ENCODE measurements at regions not wholly inside any gene's neighbourhood (a gene's known extent, or its start where the extent isn't known, plus 50 kb on each side); places are given as distances from the start of the nearest gene placed in this dataset.
"Not testable (repeated sequence)": the region's sequence is repeated elsewhere in the genome, so short reads cannot be mapped to it uniquely, and the experiment has no call there.

GRCh38 chr6:147678253-147678652 is 169.8 kb downstream of the SAMD5 start:
- TF ChIP-seq MAX (IDR thresholded peaks at IDR 0.05; ENCODE audit: low read depth, low read length), result no peak
- TF ChIP-seq, protein P1, sequence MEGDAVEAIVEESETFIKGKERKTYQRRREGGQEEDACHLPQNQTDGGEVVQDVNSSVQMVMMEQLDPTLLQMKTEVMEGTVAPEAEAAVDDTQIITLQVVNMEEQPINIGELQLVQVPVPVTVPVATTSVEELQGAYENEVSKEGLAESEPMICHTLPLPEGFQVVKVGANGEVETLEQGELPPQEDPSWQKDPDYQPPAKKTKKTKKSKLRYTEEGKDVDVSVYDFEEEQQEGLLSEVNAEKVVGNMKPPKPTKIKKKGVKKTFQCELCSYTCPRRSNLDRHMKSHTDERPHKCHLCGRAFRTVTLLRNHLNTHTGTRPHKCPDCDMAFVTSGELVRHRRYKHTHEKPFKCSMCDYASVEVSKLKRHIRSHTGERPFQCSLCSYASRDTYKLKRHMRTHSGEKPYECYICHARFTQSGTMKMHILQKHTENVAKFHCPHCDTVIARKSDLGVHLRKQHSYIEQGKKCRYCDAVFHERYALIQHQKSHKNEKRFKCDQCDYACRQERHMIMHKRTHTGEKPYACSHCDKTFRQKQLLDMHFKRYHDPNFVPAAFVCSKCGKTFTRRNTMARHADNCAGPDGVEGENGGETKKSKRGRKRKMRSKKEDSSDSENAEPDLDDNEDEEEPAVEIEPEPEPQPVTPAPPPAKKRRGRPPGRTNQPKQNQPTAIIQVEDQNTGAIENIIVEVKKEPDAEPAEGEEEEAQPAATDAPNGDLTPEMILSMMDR (IDR thresholded peaks at IDR 0.05; ENCODE audit: low read depth, low read length), result no peak
- TF ChIP-seq POLR2A (IDR thresholded peaks at IDR 0.05; ENCODE audit: extremely low read depth, insufficient read length), result no peak
- TF ChIP-seq MYC (IDR thresholded peaks at IDR 0.05; ENCODE audit: low read depth, low read length), result no peak
- no peak for DNase-seq (ENCODE audit: low read depth)
- no peak overlapping the region for H3K4me3 ChIP-seq (ENCODE audit: low read depth, low read length)

GRCh38 chr6:147684906-147685305 is 176.4 kb downstream of the SAMD5 start:
- TF ChIP-seq MYC (IDR thresholded peaks at IDR 0.05; ENCODE audit: low read depth, low read length) (no peak), POLR2A (IDR thresholded peaks at IDR 0.05; ENCODE audit: extremely low read depth, insufficient read length) (no peak), MAX (IDR thresholded peaks at IDR 0.05; ENCODE audit: low read depth, low read length) (no peak)
- TF ChIP-seq, protein P1 (IDR thresholded peaks at IDR 0.05; ENCODE audit: low read depth, low read length), result no peak
- no peak for DNase-seq (ENCODE audit: low read depth)
- no peak overlapping the region for H3K4me3 ChIP-seq (ENCODE audit: low read depth, low read length)

- DNase-seq (ENCODE audit: low read depth), result no peak
- no peak overlapping the region for H3K4me3 ChIP-seq (ENCODE audit: low read depth, low read length)
- TF ChIP-seq MYC (IDR thresholded peaks at IDR 0.05; ENCODE audit: low read depth, low read length) (no peak), MAX (IDR thresholded peaks at IDR 0.05; ENCODE audit: low read depth, low read length) (no peak), POLR2A (IDR thresholded peaks at IDR 0.05; ENCODE audit: extremely low read depth, insufficient read length) (no peak)
- TF ChIP-seq, protein P1 (IDR thresholded peaks at IDR 0.05; ENCODE audit: low read depth, low read length), result no peak
These were observed 180.9 kb downstream of the SAMD5 start for GRCh38 chr6:147689398-147689797.

DNA sequence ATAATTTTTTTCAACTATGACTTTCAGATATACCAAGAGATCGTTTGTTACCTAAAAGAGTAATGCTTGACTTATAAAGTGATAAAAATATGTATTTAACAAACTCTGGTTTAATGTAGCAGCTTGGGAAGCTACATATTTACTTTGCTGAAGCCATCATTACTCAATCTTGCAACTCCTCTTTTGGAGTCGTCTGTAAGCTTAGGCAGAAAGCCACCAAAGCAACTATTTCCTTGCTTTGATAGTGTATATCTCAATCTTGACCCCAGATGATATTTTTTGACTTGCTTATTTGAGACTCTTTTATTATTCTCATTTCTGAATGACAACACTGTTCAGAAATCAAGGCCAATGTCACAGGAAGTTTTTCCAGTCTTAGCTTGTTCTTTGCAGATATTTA is 183.0 kb downstream of the SAMD5 start:
- no peak for TF ChIP-seq POLR2A (IDR thresholded peaks at IDR 0.05; ENCODE audit: extremely low read depth, insufficient read length)
- TF ChIP-seq MAX (IDR thresholded peaks at IDR 0.05; ENCODE audit: low read depth, low read length), result no peak
- TF ChIP-seq MYC (IDR thresholded peaks at IDR 0.05; ENCODE audit: low read depth, low read length), result no peak
- TF ChIP-seq, protein P1 (IDR thresholded peaks at IDR 0.05; ENCODE audit: low read depth, low read length), result no peak
- H3K4me3 ChIP-seq (ENCODE audit: low read depth, low read length), result no peak overlapping the region
- DNase-seq (ENCODE audit: low read depth), result no peak

GRCh38 chr6:147693181-147693580 is 184.7 kb downstream of the SAMD5 start:
- H3K4me3 ChIP-seq (ENCODE audit: low read depth, low read length), result no peak overlapping the region
- TF ChIP-seq MYC (IDR thresholded peaks at IDR 0.05; ENCODE audit: low read depth, low read length), result no peak
- no peak for TF ChIP-seq POLR2A (IDR thresholded peaks at IDR 0.05; ENCODE audit: extremely low read depth, insufficient read length)
- TF ChIP-seq MAX (IDR thresholded peaks at IDR 0.05; ENCODE audit: low read depth, low read length), result no peak
- TF ChIP-seq, protein P1 (IDR thresholded peaks at IDR 0.05; ENCODE audit: low read depth, low read length), result no peak
- DNase-seq (ENCODE audit: low read depth), result no peak

DNA sequence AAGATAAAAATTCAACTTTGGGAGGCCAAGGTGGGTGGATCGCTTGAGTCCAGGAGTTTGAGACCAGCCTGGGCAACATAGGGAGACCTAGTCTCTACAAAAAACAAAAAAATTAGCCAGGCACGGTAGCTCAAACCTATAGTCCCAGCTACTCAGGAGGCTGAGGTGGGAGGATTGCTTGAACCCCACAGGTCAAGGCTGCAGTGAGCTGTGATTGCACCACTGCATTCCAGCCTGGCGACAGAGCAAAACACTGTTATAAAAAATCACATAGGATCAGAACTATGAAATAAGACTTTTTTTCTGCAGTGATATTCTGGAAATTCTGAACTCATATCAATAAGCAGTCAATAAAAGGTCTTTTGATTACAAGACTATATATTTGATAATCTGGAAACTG is 186.1 kb downstream of the SAMD5 start:
- H3K4me3 ChIP-seq (ENCODE audit: low read depth, low read length); DNase-seq (ENCODE audit: low read depth): not testable (repeated sequence)
